ENCODE measurements at regions not wholly inside any gene's neighbourhood (a gene's known extent, or its start where the extent isn't known, plus 50 kb on each side); places are given as distances from the start of the nearest gene placed in this dataset.

GRCh38 chr11:80621871-80622270 is 1181.0 kb upstream of the TENM4 start:
- TF ChIP-seq, protein P1, sequence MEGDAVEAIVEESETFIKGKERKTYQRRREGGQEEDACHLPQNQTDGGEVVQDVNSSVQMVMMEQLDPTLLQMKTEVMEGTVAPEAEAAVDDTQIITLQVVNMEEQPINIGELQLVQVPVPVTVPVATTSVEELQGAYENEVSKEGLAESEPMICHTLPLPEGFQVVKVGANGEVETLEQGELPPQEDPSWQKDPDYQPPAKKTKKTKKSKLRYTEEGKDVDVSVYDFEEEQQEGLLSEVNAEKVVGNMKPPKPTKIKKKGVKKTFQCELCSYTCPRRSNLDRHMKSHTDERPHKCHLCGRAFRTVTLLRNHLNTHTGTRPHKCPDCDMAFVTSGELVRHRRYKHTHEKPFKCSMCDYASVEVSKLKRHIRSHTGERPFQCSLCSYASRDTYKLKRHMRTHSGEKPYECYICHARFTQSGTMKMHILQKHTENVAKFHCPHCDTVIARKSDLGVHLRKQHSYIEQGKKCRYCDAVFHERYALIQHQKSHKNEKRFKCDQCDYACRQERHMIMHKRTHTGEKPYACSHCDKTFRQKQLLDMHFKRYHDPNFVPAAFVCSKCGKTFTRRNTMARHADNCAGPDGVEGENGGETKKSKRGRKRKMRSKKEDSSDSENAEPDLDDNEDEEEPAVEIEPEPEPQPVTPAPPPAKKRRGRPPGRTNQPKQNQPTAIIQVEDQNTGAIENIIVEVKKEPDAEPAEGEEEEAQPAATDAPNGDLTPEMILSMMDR (IDR thresholded peaks at IDR 0.05) = no peak
- TF ChIP-seq EP300 (IDR thresholded peaks at IDR 0.05) = no peak
